GM21717 (cell line): ENCODE measurements at regions not wholly inside any gene's neighbourhood (a gene's known extent, or its start where the extent isn't known, plus 50 kb on each side); places are given as distances from the start of the nearest gene placed in this dataset.

Experiments used
- ATAC-seq: cut with Tn5 transposase; IDR thresholded peaks from one replicate; pipeline ENCODE4 v1.9.1; 2021; ENCODE audit warnings: mild to moderate bottlenecking, moderate library complexity; ENCODE audit not compliant: unreplicated experiment

DNA sequence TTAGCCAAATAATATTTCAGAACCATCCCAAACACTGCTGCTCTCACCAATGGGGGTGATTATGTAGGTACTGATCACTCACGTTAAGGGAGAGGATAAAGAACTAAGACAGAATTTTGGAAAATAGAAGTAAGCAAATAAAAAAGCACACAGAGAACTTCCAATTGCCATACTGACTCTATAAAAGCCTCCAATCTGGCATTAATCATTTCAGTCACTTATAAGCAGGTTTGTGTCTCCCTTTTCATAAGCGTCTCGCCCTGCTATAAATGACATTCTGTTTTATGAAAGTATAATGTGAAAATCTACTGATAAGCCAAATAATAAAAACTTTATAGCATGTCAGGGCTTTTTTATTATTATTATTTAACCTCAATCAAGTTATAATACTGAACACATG is 435.2 kb downstream of the ETNK1 start:
- ATAC-seq: no peak

- ATAC-seq: no peak
These were observed 438.2 kb downstream of the ETNK1 start for GRCh38 chr12:23063206-23063605.

GRCh38 chr12:23066095-23066494 is 441.1 kb downstream of the ETNK1 start:
- no peak for ATAC-seq

- ATAC-seq: no peak
These were observed 458.3 kb downstream of the ETNK1 start for GRCh38 chr12:23083267-23083666.

DNA sequence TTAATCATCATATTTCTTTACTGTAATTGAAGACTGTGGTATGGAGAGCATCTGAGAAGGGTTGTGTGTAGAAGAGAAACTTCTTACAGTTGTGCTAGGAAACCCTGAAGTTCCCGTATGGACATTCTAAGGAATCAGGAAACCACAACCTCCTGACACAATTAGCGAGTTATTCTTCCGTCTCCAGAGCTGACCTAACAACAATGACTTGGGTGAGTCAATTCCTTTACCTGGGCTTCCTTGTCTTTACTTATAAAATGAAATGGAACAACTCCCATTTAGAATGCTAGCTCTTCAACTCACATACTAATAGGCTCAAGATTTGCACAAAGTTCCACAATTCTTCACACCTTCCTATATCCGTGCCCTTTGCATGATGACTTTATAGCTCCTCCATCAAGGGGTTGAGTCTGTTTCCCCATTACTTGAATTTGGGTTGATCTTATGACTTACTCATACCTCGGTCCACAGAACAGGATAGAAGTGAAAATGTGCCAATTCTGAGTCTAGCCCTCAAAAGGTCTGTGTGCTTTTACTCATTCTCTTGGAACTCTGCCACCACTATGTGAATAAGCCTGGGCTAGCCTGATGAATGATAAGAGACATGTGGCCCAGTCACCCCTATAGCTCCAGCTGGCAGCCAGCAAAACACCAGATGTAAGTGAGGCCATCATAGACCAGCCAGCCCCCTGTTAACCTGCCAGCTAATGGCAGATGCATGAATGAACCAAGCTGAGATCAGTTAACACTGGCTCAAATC is 459.4 kb downstream of the ETNK1 start:
- no peak for ATAC-seq

DNA sequence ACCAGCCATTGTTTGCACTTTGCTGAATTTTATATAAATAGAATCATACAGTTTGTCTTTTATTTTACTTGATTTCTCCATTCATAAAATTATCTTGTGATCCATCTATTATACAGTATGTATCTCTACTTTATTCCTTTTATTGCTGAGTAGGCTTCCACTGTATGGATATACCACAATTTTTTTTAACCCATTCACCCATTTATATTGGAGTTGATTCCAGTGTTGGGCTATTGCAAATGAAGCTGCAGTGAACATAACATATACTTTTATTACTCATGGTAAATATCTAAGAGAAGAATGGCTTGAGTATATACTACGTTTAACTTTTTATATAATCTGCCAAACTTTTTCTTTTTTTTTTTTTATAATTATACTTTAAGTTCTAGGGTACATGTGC is 463.6 kb downstream of the ETNK1 start:
- ATAC-seq: no peak

DNA sequence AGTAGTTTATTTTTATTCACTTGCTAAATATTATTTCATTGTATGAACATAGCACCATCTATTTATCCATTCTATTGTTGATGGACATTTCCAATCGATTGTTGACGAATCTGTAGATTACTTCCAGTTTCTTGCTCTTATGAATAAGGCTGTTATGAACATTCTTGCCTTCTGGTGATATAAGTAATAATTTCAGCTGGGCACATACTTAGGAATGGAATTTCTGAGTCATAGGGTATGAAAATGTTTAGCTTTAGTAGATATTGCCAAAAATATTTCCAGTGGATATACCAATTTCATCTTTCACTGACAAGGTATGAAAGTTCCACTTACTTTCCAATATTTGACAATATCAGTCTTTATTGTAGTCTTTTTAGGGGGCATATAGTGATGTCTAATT is 468.5 kb downstream of the ETNK1 start:
- ATAC-seq: no peak

- ATAC-seq: no peak
These were observed 471.4 kb downstream of the ETNK1 start for GRCh38 chr12:23096321-23096720.

DNA sequence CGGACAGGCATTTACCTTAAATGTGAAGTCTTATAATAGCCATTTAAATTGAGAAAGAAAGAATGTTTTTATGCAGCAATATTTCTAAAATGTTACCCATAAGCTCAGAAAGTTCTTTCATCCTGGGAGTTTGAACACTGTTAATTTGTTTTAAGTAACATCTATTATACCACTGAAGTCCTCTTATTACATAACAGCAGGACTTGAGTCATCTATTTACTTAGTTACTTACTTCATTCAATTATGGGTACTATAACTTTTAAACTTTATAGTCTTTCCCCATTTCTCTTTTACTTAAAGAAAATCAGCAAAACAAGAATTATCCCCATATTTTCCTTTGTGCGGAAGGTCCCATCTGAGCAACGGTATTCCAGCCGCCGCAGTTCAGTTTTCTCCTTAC is 473.1 kb downstream of the ETNK1 start:
- ATAC-seq: no peak

DNA sequence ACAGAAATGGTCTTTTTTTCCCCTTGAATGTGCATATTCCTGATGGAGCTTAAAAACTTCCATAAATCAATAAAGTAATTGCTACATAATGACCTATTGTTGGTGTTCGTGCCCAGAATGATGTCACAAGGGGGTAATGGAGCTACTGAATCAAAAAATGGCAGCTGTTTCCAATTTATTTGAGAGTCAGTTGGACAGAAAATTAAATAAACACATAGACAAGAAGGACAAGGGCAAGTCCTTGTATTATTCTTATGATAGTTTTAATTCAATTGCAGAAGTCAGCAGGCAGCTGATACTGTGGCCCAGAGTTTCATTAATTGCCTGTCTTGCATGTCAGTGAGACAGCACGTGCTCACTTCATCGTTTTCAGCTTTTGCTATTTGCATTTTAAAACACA is 473.5 kb downstream of the ETNK1 start:
- no peak for ATAC-seq

DNA sequence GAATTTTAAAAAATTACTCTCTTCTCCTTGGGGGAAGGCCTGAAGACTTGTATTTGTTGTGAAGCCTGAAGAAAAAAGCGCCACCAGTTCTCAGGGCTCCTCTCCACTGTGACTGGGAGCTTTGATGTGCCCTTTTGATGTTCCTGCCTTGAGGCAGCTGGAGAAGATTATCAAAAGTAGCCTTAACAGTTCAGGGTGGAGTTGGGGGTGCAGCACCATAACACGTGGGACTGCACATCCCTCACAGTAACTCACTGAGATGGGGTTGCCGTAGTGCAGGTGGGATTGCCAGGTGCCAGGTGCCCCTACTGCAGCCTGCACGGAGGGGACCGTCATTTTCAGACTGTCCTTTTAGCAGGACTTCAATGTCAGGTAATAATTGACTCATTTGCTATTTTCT is 474.1 kb downstream of the ETNK1 start:
- no peak for ATAC-seq

DNA sequence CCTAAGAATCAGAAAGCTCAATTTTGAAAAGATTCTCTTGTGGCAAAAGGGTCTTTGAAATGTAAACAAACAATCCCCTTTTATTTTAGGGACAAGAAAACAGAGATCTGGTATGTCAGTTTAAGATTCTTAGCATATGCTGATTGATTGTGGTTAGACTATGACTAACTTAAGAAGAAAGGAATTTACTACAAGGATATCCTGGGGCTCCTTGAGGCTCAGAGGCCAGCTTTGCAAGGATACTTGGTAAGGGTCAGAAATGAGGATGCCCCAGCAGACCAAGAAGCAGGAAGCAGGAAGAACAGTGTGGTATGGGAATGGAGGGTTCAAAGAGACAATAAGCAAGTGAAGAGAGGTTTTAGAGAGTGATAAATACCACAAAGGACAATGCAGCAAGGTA is 474.6 kb downstream of the ETNK1 start:
- ATAC-seq: no peak

GRCh38 chr12:23108957-23109356 is 484.0 kb downstream of the ETNK1 start:
- no peak for ATAC-seq

DNA sequence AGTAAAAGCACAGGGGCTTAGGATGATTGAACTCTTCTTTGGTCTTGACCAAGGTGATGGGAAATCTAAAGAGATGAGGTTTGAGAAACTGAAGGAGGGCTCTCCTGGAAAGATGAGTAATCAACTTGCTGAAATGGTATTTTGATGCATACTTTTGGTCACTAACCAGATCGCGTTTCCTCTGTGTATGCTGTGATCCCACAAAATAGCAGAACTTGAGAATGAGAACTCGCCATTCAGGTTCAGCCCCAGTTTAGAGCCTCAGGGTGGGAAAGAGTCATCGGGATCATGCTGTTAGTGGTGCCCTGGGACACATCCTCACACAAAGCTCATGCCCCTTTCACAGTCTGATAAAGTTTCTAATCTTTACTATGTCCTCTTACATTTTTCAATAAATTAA is 488.8 kb downstream of the ETNK1 start:
- no peak for ATAC-seq

DNA sequence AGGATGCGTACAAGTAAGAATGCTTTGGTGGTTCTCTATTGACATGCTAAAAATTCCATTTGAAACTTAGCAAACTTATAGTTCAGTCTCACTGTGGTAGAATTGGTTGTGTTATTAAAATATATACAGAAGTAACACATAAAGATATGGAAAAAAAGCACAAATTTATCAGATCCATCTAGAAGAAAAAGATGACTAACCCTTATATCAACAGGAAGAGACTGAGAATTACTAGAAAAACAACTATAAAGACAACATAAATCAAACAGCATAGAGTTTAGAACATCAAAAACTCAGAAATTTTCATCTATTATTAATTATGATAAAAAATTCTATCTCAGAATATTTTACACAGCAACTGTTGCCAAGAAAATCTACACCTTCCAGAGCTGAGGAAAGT is 491.0 kb downstream of the ETNK1 start:
- no peak for ATAC-seq

- no peak for ATAC-seq
These were observed 501.8 kb downstream of the ETNK1 start for GRCh38 chr12:23126794-23127193.

- no peak for ATAC-seq
These were observed 502.7 kb downstream of the ETNK1 start for GRCh38 chr12:23127701-23128100.

DNA sequence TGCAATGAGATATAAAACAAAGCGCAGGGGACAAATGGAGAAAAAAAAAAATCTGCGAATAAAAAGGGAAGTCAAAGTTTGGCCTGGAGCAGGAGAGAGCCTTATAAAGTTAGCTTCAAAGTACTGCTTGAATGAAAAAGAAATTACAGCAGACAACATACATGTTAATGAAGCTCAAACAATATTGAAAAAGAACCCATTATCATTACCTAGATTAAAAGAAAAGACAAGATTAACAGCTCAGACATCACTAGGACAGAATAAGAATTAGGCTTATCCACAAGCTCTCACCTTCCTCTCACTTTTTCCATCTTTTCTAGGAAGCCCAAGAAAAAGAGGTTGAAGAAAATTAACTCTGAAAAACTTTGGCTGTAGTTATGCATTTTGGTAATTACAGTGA is 503.5 kb downstream of the ETNK1 start:
- ATAC-seq: no peak

DNA sequence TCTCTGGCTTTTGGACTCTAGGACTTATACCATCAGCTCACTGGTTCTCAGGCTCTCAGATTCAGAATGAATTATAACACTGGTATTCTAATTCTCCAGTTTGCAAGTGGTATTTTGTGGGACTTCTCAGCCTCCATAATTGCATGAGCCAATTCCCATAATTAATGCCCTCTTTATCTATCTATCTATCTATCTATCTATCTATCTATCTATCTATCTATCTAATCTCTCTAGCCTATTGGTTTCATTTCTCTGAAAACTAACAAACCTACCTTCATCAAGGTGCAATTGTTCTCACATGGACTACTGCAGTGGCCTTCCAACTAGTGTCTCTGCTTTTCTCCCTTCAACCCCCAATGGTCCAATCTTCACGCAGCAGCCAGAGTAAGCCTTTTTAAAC is 507.4 kb downstream of the ETNK1 start:
- no peak for ATAC-seq

- no peak for ATAC-seq
These were observed 508.5 kb downstream of the ETNK1 start for GRCh38 chr12:23133471-23133870.

DNA sequence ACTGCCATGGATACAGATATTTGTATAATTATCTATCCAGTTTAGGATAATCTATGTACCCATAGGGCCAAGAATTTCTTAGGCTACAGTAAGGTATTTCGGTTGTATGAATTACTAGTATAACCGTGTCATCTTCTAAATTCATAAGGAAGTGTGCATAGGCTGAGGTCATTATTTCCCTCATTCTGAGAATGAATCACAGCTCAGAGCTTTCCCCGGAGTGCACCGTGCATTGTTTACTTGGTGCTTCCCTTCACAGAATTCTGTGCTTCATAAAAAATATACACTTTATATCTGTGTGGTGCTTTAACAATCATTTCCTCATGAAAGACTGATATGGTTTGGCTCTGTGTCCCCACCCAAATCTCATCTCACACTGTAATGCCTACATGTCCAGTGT is 514.1 kb downstream of the ETNK1 start:
- ATAC-seq: no peak

DNA sequence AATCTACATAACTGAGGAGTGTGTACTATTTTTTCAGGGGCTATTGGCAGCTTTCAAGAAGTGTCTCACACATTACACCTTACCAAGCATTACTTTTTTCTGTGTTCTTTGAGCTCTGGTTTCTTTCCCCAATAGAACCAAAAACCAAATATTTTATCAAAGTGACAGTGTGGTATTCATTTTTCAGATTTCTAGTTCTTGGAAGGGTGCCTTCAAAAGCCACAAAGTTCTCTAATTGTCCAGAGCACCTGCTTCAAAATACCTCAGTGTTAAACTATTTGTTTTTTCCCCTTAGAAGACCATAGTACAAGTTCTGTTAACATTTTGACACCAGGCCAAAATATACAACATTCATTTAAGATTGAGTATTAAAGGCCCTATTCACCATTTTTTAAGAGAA is 515.7 kb downstream of the ETNK1 start:
- ATAC-seq: no peak

DNA sequence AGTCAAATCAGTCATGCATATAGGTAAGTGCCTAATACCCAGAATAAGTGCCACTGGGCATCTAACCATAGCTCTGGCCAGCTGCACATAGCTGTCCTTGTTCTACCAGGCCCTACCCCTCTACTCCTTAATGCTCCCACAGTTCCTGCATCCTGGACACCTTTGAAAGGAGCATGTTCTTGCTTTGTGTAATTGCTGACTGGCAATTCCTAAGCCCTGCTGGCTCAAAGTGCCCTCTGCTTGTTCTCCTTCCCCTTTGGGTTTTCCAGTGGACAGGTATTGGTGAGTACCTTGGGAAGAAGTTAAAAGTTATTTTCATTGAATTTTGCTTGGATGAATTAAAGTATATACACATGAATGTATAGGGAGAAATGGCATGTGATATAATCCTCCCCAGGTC is 516.4 kb downstream of the ETNK1 start:
- ATAC-seq: no peak
